Fibroblast of lung (primary cell): ENCODE measurements at regions not wholly inside any gene's neighbourhood (a gene's known extent, or its start where the extent isn't known, plus 50 kb on each side); places are given as distances from the start of the nearest gene placed in this dataset.

Experiments used
- EZH2 ChIP-seq: IDR thresholded peaks from 2 replicates; pipeline ENCODE4 v1.5.1; 2012; ENCODE audit warnings: low read length, control low read depth, mild to moderate bottlenecking; ENCODE audit errors: missing control alignments
- TF ChIP-seq, protein P1 (sequence below), 2 donors: IDR thresholded peaks in 1 of 2; conservative IDR thresholded peaks in 1 of 2; 1 replicate in 1 of 2; 2 replicates in 1 of 2; pipeline ENCODE4 v1.5.1; 2011 to 2012; ENCODE audit warnings: low read length in 2 of 2, control low read depth in 1 of 2, inconsistent platforms in 1 of 2, low read depth in 1 of 2, mild to moderate bottlenecking in 1 of 2

DNA sequence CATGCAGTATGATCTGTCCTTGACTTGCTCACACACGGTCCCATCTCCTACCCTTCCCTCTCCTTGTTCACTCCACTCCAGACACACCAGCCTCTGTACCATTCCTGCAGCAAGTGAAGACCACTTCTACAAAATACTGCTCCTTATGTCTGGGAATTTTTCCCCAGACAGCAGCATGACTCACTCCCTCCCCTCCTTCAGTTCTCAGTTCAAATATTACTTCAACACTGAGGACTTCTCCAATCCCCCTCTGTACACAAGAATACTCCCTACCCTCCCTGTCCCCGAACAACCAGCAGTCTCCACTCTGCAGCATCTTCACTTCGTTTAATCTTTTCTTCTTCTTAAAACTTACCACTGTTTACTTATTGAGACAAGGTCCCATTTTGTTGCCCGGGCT is 474.0 kb downstream of the GPAM start:
- TF ChIP-seq, protein P1, sequence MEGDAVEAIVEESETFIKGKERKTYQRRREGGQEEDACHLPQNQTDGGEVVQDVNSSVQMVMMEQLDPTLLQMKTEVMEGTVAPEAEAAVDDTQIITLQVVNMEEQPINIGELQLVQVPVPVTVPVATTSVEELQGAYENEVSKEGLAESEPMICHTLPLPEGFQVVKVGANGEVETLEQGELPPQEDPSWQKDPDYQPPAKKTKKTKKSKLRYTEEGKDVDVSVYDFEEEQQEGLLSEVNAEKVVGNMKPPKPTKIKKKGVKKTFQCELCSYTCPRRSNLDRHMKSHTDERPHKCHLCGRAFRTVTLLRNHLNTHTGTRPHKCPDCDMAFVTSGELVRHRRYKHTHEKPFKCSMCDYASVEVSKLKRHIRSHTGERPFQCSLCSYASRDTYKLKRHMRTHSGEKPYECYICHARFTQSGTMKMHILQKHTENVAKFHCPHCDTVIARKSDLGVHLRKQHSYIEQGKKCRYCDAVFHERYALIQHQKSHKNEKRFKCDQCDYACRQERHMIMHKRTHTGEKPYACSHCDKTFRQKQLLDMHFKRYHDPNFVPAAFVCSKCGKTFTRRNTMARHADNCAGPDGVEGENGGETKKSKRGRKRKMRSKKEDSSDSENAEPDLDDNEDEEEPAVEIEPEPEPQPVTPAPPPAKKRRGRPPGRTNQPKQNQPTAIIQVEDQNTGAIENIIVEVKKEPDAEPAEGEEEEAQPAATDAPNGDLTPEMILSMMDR (conservative IDR thresholded peaks at IDR 0.05 in 1 of 2, IDR thresholded peaks at IDR 0.05 in 1 of 2; ENCODE audit: low read depth in 1 of 2, low read length in 2 of 2), result no peak
- TF ChIP-seq EZH2, result no peak
